ENCODE measurements at regions not wholly inside any gene's neighbourhood (a gene's known extent, or its start where the extent isn't known, plus 50 kb on each side); places are given as distances from the start of the nearest gene placed in this dataset.

GRCh38 chr14:71748196-71748595 is 184.0 kb upstream of the RGS6 start:
- dilution Hi-C loops (cut with MboI; ENCODE audit: extremely low pct_ligation_motif_present, low sequenced_read_pairs): no loop called here

GRCh38 chr14:71749613-71750238 is 182.5 kb upstream of the RGS6 start:
- Histone ChIP-seq H3K4me3 (replicated peaks in 1 of 3; ENCODE audit: insufficient read depth in 1 of 3, low read depth in 1 of 3, low read length in 3 of 3) (no peak overlapping the region), H4K20me1 (replicated peaks; ENCODE audit: control insufficient read depth, extremely low read depth, insufficient read depth, low read length) (no peaks in the 10 kb centered on the region), H2AFZ (ENCODE audit: low read depth, low read length) (no peak overlapping the region), H3K4me1 (ENCODE audit: control insufficient read depth, extremely low read depth, insufficient read depth, low read length) (peaks cover 6% of the 10 kb centered on the region), H3K9me3 (replicated peaks; ENCODE audit: control insufficient read depth, insufficient read depth, low read length) (no peaks in the 10 kb centered on the region), H3K27ac (ENCODE audit: insufficient read depth, low read depth, low read length) (no peak overlapping the region), H3K9me1 (replicated peaks; ENCODE audit: control insufficient read depth, extremely low read depth, insufficient read depth, low read length) (no peaks in the 10 kb centered on the region), H3K4me2 (ENCODE audit: insufficient read depth, low read length) (no peak overlapping the region), H3K36me3 (ENCODE audit: control insufficient read depth in 2 of 2, extremely low read depth in 1 of 2, insufficient read depth in 2 of 2, low read length in 2 of 2) (no peaks in the 10 kb centered on the region), H3K27me3 (ENCODE audit: control insufficient read depth in 2 of 2, insufficient read depth in 2 of 2, low read length in 2 of 2) (no peaks in the 10 kb centered on the region), H3K79me2 (ENCODE audit: control insufficient read depth, insufficient read depth, low read length) (no peaks in the 10 kb centered on the region), H3K9ac (replicated peaks; ENCODE audit: extremely low read depth, insufficient read depth, low read length) (no peak overlapping the region)
- dilution Hi-C loops (cut with MboI; ENCODE audit: extremely low pct_ligation_motif_present, low sequenced_read_pairs) (no loop called here), intact Hi-C loops (cut with micrococcal nuclease) (no loop called here)
- TF ChIP-seq MYC (IDR thresholded peaks at IDR 0.05; ENCODE audit: low read depth, low read length) (no peak), POLR2A (IDR thresholded peaks at IDR 0.05; ENCODE audit: low read depth, low read length) (no peak), FOS (IDR thresholded peaks at IDR 0.05; ENCODE audit: borderline replicate concordance, insufficient read depth, low read length) (no peak), CTCF (IDR thresholded peaks at IDR 0.05; ENCODE audit: extremely low read depth in 1 of 2, insufficient read depth in 1 of 2, low read depth in 1 of 2, low read length in 2 of 2) (no peak), GATA2 (IDR thresholded peaks at IDR 0.05; ENCODE audit: insufficient read depth, insufficient read length, low read depth, low read length) (no peak), MAX (IDR thresholded peaks at IDR 0.05; ENCODE audit: insufficient read depth, insufficient read length) (no peak), JUN (IDR thresholded peaks at IDR 0.05; ENCODE audit: borderline replicate concordance, insufficient read depth, insufficient read length, low read depth) (no peak), POLR2AphosphoS5 (IDR thresholded peaks at IDR 0.05; ENCODE audit: insufficient read depth, low read depth, low read length) (no peak), EZH2 (IDR thresholded peaks at IDR 0.05; ENCODE audit: borderline replicate concordance, low read depth, low read length, severe bottlenecking) (no peak)
- no peak for FAIRE-seq
- no TSS peak for BruUV-seq (replicated peaks)
- CTCF ChIA-PET: interaction anchor here (0.9 to 2.2 kb wide), 7 partner anchors 9 to 699 kb away, joined by 3 to 10 read pairs (median 4); no protein-coding TSS in a partner anchor
- POLR2A ChIA-PET: no interaction called here
- DNase-seq (ENCODE audit: low read depth, low spot score): no peak

More at GRCh38 chr14:71748196-71748595, 184.0 kb upstream of the RGS6 start:
- Histone ChIP-seq H3K4me1 (ENCODE audit: control insufficient read depth, extremely low read depth, insufficient read depth, low read length) (peaks cover 4% of the 10 kb centered on the region), H3K79me2 (ENCODE audit: control insufficient read depth, insufficient read depth, low read length) (no peaks in the 10 kb centered on the region), H3K9me3 (replicated peaks; ENCODE audit: control insufficient read depth, insufficient read depth, low read length) (no peaks in the 10 kb centered on the region), H4K20me1 (replicated peaks; ENCODE audit: control insufficient read depth, extremely low read depth, insufficient read depth, low read length) (no peaks in the 10 kb centered on the region), H3K4me3 (replicated peaks in 1 of 3; ENCODE audit: insufficient read depth in 1 of 3, low read depth in 1 of 3, low read length in 3 of 3) (no peak overlapping the region), H3K9ac (replicated peaks; ENCODE audit: extremely low read depth, insufficient read depth, low read length) (no peak overlapping the region), H3K4me2 (ENCODE audit: insufficient read depth, low read length) (no peak overlapping the region), H3K27ac (ENCODE audit: insufficient read depth, low read depth, low read length) (no peak overlapping the region), H3K36me3 (ENCODE audit: control insufficient read depth in 2 of 2, extremely low read depth in 1 of 2, insufficient read depth in 2 of 2, low read length in 2 of 2) (no peaks in the 10 kb centered on the region), H3K9me1 (replicated peaks; ENCODE audit: control insufficient read depth, extremely low read depth, insufficient read depth, low read length) (no peaks in the 10 kb centered on the region), H3K27me3 (ENCODE audit: control insufficient read depth in 2 of 2, insufficient read depth in 2 of 2, low read length in 2 of 2) (no peaks in the 10 kb centered on the region), H2AFZ (ENCODE audit: low read depth, low read length) (no peak overlapping the region)
- CTCF ChIA-PET: interaction anchor here (1.6 kb wide), 1 partner anchor 28 kb away, joined by 6 read pairs; no protein-coding TSS in a partner anchor
- POLR2A ChIA-PET: no interaction called here
- FAIRE-seq (no peak), DNase-seq (ENCODE audit: low read depth, low spot score) (no peak)
- intact Hi-C loops (cut with micrococcal nuclease): no loop called here
- BruUV-seq (replicated peaks): no TSS peak
- TF ChIP-seq GATA2 (IDR thresholded peaks at IDR 0.05; ENCODE audit: insufficient read depth, insufficient read length, low read depth, low read length): no peak
- TF ChIP-seq MAX (IDR thresholded peaks at IDR 0.05; ENCODE audit: insufficient read depth, insufficient read length): no peak
- no peak for TF ChIP-seq POLR2A (IDR thresholded peaks at IDR 0.05; ENCODE audit: low read depth, low read length)
